ENCODE measurements at regions not wholly inside any gene's neighbourhood (a gene's known extent, or its start where the extent isn't known, plus 50 kb on each side); places are given as distances from the start of the nearest gene placed in this dataset.

GRCh38 chr3:124149081-124149480 lies 157.2 kb upstream of the ROPN1 start:
- no peak overlapping the region for H2BK20ac ChIP-seq (ENCODE audit: low read length)
- H2BK5ac ChIP-seq (ENCODE audit: low read depth, low read length): no peak overlapping the region
- no peak overlapping the region for H2AFZ ChIP-seq (ENCODE audit: low read length)
- no peak overlapping the region for H3K27ac ChIP-seq (ENCODE audit: low read depth, low read length)
- H4K5ac ChIP-seq (ENCODE audit: insufficient read length, low read depth, low read length): no peak overlapping the region
- no peak overlapping the region for H3K9ac ChIP-seq (replicated peaks in 1 of 4; ENCODE audit: extremely low read depth in 1 of 4, low read depth in 3 of 4, low read length in 3 of 4)
- no peak overlapping the region for H2BK12ac ChIP-seq (ENCODE audit: low read depth, low read length)
- POLR2A ChIA-PET (ENCODE audit: partially characterized antibody): interaction anchor here (1.6 kb wide), 1 partner anchor 9 kb away, joined by 7 read pairs; no protein-coding TSS in a partner anchor
- no peak overlapping the region for H4K8ac ChIP-seq (ENCODE audit: extremely low read depth, insufficient read depth, low read length)
- H3K36me3 ChIP-seq (ENCODE audit: control insufficient read depth in 2 of 4, insufficient read depth in 4 of 4, low read length in 3 of 4): no peaks in the 10 kb centered on the region
- no peak overlapping the region for H3K18ac ChIP-seq (ENCODE audit: extremely low read depth, low read length)
- H3K27me3 ChIP-seq (replicated peaks in 1 of 4; ENCODE audit: control insufficient read depth in 3 of 4, extremely low read depth in 1 of 4, insufficient read depth in 3 of 4, low read length in 3 of 4): no peaks in the 10 kb centered on the region
- no peak overlapping the region for H4K91ac ChIP-seq (replicated peaks; ENCODE audit: insufficient read length, low read length)
- no peaks in the 10 kb centered on the region for H4K20me1 ChIP-seq (replicated peaks in 1 of 2; ENCODE audit: control insufficient read depth in 1 of 2, insufficient read depth in 2 of 2, low read length in 2 of 2)
- H3K9me3 ChIP-seq (ENCODE audit: insufficient read depth in 2 of 2, low read depth in 1 of 2, low read length in 1 of 2): no peaks in the 10 kb centered on the region
- CTCF ChIA-PET (ENCODE audit: partially characterized antibody): interaction anchor here (1.2 to 1.5 kb wide), 2 partner anchors 97 to 116 kb away, joined by 3 to 5 read pairs; partner anchors contain the start of gene KALRN
- H3K4me2 ChIP-seq (ENCODE audit: insufficient read depth in 1 of 2, low read depth in 2 of 2, low read length in 2 of 2): no peak overlapping the region
- H3K4ac ChIP-seq (replicated peaks; ENCODE audit: insufficient read length, low read depth, low read length): no peak overlapping the region
- H2AK5ac ChIP-seq (ENCODE audit: low read depth, low read length): no peak overlapping the region
- no peak overlapping the region for H3K4me3 ChIP-seq (ENCODE audit: extremely low read depth in 1 of 4, insufficient read depth in 2 of 4, low read depth in 3 of 4, low read length in 4 of 4)
- no peak overlapping the region for H3K23ac ChIP-seq (ENCODE audit: insufficient read length)
- 77% methylated on average over 1 of the region's 1 CpG; no CpG with 5 or more reads in 1 of the 2 experiments for WGBS, 2 experiments (ENCODE audit: extremely low coverage in 1 of 2, insufficient coverage in 1 of 2, insufficient read length in 1 of 2, insufficient replicate concordance in 2 of 2, low coverage in 1 of 2, low lambda C conversion rate in 2 of 2, missing lambda C conversion rate in 1 of 2)
- H3K79me1 ChIP-seq (ENCODE audit: low read depth, low read length): no peaks in the 10 kb centered on the region
- DNase-seq (ENCODE audit: low read depth in 1 of 2, low spot score in 2 of 2) (no peak), FAIRE-seq (no peak)
- H3K56ac ChIP-seq (replicated peaks; ENCODE audit: insufficient read length, low read depth, low read length): no peak overlapping the region
- no peaks in the 10 kb centered on the region for H3K23me2 ChIP-seq (ENCODE audit: low read depth, low read length)
- no peak overlapping the region for H2BK120ac ChIP-seq (replicated peaks; ENCODE audit: low read depth, low read length)
- H3K4me1 ChIP-seq (replicated peaks in 1 of 4; ENCODE audit: control insufficient read depth in 3 of 4, insufficient read depth in 4 of 4, low read length in 3 of 4): no peaks in the 10 kb centered on the region
- H3K79me2 ChIP-seq (ENCODE audit: control insufficient read depth in 1 of 2, insufficient read depth in 2 of 2, low read length in 2 of 2): no peaks in the 10 kb centered on the region
- no peak overlapping the region for H2BK15ac ChIP-seq (ENCODE audit: low read length)
- no peak overlapping the region for H3K14ac ChIP-seq (ENCODE audit: insufficient read length)
- TF ChIP-seq HDAC6 (IDR thresholded peaks at IDR 0.05; ENCODE audit: low read depth, low read length) (no peak), CREB1 (IDR thresholded peaks at IDR 0.05) (no peak), CTCF (IDR thresholded peaks at IDR 0.05; ENCODE audit: control extremely low read depth in 1 of 3, insufficient read depth in 1 of 3, low read depth in 1 of 3, low read length in 3 of 3) (no peak), SUZ12 (IDR thresholded peaks at IDR 0.05; ENCODE audit: low read length) (no peak), POU5F1 (IDR thresholded peaks at IDR 0.05; ENCODE audit: low read depth, low read length) (no peak), RAD21 (IDR thresholded peaks at IDR 0.05 in 1 of 2, conservative IDR thresholded peaks at IDR 0.05 in 1 of 2; ENCODE audit: low read depth in 2 of 2, low read length in 2 of 2) (no peak), SP2 (IDR thresholded peaks at IDR 0.05; ENCODE audit: low read length) (no peak), NRF1 (IDR thresholded peaks at IDR 0.05; ENCODE audit: low read depth, low read length) (no peak), MAFK (IDR thresholded peaks at IDR 0.05; ENCODE audit: low read depth, low read length) (no peak), POLR2AphosphoS5 (IDR thresholded peaks at IDR 0.05; ENCODE audit: low read depth, low read length) (no peak), CBX5 (IDR thresholded peaks at IDR 0.05; ENCODE audit: low read depth, low read length) (no peak)
- TF ChIP-seq, protein P1, sequence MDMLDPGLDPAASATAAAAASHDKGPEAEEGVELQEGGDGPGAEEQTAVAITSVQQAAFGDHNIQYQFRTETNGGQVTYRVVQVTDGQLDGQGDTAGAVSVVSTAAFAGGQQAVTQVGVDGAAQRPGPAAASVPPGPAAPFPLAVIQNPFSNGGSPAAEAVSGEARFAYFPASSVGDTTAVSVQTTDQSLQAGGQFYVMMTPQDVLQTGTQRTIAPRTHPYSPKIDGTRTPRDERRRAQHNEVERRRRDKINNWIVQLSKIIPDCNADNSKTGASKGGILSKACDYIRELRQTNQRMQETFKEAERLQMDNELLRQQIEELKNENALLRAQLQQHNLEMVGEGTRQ (IDR thresholded peaks at IDR 0.05; ENCODE audit: low read length): no peak
